Stimulated activated CD4-positive, alpha-beta T cell treated with anti-CD3 and anti-CD28 coated beads, Interleukin-12 subunit alpha, Interleukin-12 subunit beta, amount 100 ng/mL, for 24 hours (primary cell): ENCODE measurements at regions not wholly inside any gene's neighbourhood (a gene's known extent, or its start where the extent isn't known, plus 50 kb on each side); places are given as distances from the start of the nearest gene placed in this dataset.

Source experiments
- DNase-seq, 2 experiments: peaks; one replicate each; pipeline ENCODE4 v3.0.0-alpha.2; 2020; ENCODE audit warnings: low read depth in 2 of 2

- no peak for DNase-seq
Measured at GRCh38 chr10:128657548-128657947, 531.3 kb upstream of the MKI67 start.

- DNase-seq: no peak
Measured at GRCh38 chr10:128660726-128661125, 534.5 kb upstream of the MKI67 start.

DNA sequence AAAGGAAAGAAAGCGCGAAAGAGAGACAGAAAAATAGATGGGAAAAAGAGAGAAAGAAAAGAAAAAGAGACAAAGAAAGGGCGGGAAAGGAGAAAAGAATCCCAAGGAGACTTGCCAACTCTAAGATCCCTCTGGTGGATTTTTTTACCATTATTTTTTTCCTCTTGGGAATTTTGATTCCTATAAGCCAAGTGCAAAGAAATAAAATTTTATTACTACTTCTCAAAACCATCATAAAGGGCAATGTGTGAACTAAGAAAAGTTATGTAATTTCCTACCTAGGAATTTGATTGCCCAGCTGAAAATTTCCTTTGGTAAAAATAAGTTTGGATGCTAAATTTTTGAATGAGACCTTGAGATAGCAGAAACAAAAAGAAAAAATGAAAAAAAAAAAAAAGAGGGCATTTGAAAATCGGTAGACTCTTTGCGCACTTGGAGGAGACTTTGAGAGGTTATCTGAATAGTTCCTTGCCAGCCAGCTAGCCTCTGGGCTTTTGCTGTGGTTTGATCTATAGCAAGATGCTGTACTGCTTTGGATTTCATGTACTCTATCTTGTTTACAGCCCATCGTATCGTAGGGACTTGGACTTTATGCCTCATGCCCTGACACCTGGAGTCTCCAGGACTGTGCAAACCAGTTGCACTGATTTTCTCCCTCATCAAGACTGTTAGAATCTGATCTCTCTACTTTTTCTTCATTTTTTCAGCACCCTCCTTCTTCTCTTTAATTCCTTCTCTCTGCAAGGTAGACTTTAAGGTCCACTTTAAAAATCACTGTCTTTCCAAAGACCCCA lies 535.4 kb upstream of the MKI67 start:
- DNase-seq: no peak

DNA sequence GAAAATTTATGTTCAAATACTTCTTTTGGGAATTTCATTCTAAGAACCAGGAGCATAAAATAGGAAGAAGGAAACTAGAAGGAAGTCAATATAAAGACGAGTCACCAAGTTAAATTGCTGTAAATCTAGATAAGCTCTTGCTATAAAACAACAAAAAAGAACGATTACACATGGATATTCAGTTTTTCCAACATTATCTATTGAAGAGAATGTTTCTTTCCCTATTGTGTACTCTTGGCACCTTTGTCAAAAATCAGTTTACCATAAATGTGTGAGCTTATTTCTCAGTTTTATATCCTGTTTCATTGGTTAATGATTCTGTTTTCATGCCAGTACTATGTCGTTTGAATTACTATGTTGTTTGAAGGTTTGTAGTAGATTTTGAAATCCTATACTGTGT lies 536.3 kb upstream of the MKI67 start:
- DNase-seq: no peak

GRCh38 chr10:128664729-128665128 lies 538.5 kb upstream of the MKI67 start:
- no peak for DNase-seq

GRCh38 chr10:128675405-128675804 lies 549.2 kb upstream of the MKI67 start:
- DNase-seq: no peak

DNA sequence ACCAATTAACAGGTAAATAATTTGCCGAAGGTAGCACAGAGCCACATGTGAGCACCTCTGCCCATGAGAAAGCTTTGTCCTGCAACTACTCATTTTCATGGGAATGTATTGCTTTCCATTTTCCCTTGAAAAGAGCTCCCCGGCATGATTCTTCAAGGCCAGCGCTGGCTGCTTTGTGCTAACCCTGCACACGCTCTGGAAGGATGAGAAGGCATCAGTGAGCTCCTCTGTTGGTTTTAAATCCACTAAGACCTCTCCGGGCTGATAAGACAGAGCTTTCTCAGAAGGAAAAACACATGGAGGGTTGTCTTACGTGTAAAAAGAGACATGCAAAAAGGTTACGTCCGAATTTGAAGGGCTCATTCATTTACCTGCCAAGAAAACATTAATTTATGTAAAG lies 553.9 kb upstream of the MKI67 start:
- no peak for DNase-seq

GRCh38 chr10:128684215-128684614 lies 558.0 kb upstream of the MKI67 start:
- no peak for DNase-seq

GRCh38 chr10:128686630-128687278 lies 560.5 kb upstream of the MKI67 start:
- DNase-seq: no peak

GRCh38 chr10:128687408-128687807 lies 561.2 kb upstream of the MKI67 start:
- DNase-seq: no peak

GRCh38 chr10:128687927-128688549 lies 561.8 kb upstream of the MKI67 start:
- DNase-seq: no peak

DNA sequence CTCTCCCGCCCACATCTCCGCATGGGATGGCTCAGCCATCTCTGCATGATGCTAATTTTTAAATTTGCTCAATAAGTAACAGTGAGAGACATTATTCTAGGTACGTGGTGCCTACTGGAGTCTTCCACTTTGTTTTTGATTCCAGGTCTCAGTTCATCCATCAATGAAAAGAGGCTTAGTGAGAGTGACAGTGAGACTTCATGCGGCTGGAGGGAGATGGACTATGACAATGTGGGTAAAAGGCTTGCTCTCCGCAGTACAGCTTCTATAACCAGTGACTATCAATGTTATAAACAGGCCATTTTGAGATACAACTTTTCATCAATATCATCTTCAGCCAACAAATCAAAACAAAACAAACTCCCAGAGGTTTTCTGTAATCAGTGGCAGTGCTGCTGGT lies 563.4 kb upstream of the MKI67 start:
- no peak for DNase-seq

GRCh38 chr10:128693493-128694131 lies 567.4 kb upstream of the MKI67 start:
- no peak for DNase-seq

GRCh38 chr10:128694168-128694850 lies 568.1 kb upstream of the MKI67 start:
- no peak for DNase-seq

GRCh38 chr10:128694851-128695725 lies 568.9 kb upstream of the MKI67 start:
- DNase-seq: no peak

GRCh38 chr10:128695931-128696330 lies 569.7 kb upstream of the MKI67 start:
- no peak for DNase-seq

- no peak for DNase-seq
Measured at GRCh38 chr10:128697437-128697836, 571.2 kb upstream of the MKI67 start.

- no peak for DNase-seq
Measured at GRCh38 chr10:128701381-128701780, 575.2 kb upstream of the MKI67 start.

DNA sequence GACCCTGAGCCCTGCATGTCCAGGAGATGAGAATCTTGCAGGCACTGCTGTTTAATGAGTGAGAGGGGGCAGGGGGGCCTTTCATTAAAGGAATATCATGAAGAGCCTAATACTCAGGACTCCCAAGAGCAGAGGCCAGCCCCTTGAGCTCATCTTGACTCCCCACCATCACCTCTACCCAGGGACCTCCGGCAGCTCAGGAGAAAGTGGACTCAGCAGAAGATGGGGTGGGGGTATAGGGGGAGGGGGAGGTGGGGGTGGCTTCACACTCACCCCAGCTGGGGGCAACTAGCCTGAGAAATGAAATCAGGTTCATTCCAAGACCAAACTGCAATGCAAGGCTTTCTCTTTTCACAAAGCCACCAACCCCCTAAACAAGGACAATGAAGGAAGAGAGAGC lies 575.6 kb upstream of the MKI67 start:
- DNase-seq: no peak

- no peak for DNase-seq
Measured at GRCh38 chr10:128704716-128705115, 578.5 kb upstream of the MKI67 start.

GRCh38 chr10:128708182-128708581 lies 582.0 kb upstream of the MKI67 start:
- no peak for DNase-seq
